HepG2 (cell line): ENCODE measurements at regions not wholly inside any gene's neighbourhood (a gene's known extent, or its start where the extent isn't known, plus 50 kb on each side); places are given as distances from the start of the nearest gene placed in this dataset.

ENCODE experiments used
- CBX5 ChIP-seq: sonication (generic); formaldehyde crosslinking; IDR thresholded peaks from 2 replicates; pipeline ENCODE4 v1.4.0; 2020; ENCODE audit warnings: missing genetic modification reagents, borderline replicate concordance
- HDAC1 ChIP-seq: sonication (generic); formaldehyde crosslinking; IDR thresholded peaks from 2 replicates; pipeline ENCODE4 v1.5.1; 2020; ENCODE audit warnings: mild to moderate bottlenecking, missing genetic modification reagents
- ZNF260 ChIP-seq: sonication (generic); formaldehyde crosslinking; IDR thresholded peaks from 2 replicates; pipeline ENCODE4 v1.4.0; 2020; ENCODE audit warnings: missing genetic modification reagents, low read depth, mild to moderate bottlenecking, borderline replicate concordance
- ZNF562 ChIP-seq: sonication (generic); formaldehyde crosslinking; IDR thresholded peaks from 2 replicates; pipeline ENCODE4 v1.8.0; 2022; ENCODE audit warnings: missing genetic modification reagents, borderline replicate concordance
- TF ChIP-seq, protein P1 (sequence below): sonication (generic); formaldehyde crosslinking; IDR thresholded peaks from 2 replicates; pipeline ENCODE4 v1.4.0; 2020; ENCODE audit warnings: mild to moderate bottlenecking, missing genetic modification reagents

GRCh38 chr18:41462946-41463345 is 492.1 kb upstream of the PIK3C3 start:
- TF ChIP-seq ZNF260 (CRISPR knock-in tag) (no peak), HDAC1 (CRISPR knock-in tag) (no peak), CBX5 (CRISPR knock-in tag) (no peak), ZNF562 (CRISPR knock-in tag) (no peak)
- TF ChIP-seq, protein P1, sequence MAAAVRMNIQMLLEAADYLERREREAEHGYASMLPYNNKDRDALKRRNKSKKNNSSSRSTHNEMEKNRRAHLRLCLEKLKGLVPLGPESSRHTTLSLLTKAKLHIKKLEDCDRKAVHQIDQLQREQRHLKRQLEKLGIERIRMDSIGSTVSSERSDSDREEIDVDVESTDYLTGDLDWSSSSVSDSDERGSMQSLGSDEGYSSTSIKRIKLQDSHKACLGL (CRISPR knock-in tag), result no peak
